ENCODE measurements at regions not wholly inside any gene's neighbourhood (a gene's known extent, or its start where the extent isn't known, plus 50 kb on each side); places are given as distances from the start of the nearest gene placed in this dataset.

DNA sequence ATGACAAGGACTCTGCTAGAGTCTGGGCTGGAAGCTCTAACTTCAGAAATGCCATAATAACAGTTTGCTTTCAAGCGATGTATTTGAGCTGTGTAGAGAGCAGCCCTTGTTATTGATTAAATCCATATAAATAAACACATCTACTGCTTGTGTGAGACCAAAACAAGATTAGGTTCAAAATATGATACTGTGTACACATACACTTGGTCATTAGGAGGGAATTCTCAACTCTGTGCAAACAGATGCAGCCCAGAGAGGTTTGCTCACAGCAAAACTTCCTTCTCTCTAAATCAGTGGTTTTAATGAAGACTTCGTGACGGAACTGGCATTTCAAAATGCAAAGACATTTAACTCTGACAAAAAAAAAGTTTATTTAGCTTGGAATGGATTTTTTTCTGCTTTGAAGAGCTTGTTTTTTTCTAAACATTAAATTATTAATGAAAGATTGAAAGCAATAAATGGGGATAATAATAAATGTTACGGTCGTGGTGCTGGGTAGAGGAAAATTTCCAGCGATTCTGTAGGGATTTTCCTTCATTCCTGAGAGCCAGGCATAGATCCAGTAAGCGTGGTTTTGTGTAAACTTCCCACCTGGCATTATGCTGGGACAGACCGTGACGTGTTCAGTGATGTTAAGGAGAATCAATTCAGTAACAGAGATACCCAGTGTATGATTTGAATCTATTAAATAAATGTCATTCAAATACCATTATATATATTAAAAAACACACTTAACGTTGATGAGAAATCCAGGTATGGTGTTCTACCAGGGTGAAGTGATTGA is 213.7 kb downstream of the TEX29 start:
- TF ChIP-seq, protein P1, sequence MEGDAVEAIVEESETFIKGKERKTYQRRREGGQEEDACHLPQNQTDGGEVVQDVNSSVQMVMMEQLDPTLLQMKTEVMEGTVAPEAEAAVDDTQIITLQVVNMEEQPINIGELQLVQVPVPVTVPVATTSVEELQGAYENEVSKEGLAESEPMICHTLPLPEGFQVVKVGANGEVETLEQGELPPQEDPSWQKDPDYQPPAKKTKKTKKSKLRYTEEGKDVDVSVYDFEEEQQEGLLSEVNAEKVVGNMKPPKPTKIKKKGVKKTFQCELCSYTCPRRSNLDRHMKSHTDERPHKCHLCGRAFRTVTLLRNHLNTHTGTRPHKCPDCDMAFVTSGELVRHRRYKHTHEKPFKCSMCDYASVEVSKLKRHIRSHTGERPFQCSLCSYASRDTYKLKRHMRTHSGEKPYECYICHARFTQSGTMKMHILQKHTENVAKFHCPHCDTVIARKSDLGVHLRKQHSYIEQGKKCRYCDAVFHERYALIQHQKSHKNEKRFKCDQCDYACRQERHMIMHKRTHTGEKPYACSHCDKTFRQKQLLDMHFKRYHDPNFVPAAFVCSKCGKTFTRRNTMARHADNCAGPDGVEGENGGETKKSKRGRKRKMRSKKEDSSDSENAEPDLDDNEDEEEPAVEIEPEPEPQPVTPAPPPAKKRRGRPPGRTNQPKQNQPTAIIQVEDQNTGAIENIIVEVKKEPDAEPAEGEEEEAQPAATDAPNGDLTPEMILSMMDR (IDR thresholded peaks at IDR 0.05; ENCODE audit: low read depth, low read length), result no peak
- no peak overlapping the region for H3K4me3 ChIP-seq (ENCODE audit: low read depth, low read length)

- TF ChIP-seq, protein P1 (IDR thresholded peaks at IDR 0.05; ENCODE audit: low read depth, low read length), result no peak
- H3K4me3 ChIP-seq (ENCODE audit: low read depth, low read length), result no peak overlapping the region
Measured at GRCh38 chr13:111534751-111535522, 214.5 kb downstream of the TEX29 start.

GRCh38 chr13:111535523-111535811 is 215.0 kb downstream of the TEX29 start:
- no peak overlapping the region for H3K4me3 ChIP-seq (ENCODE audit: low read depth, low read length)
- TF ChIP-seq, protein P1 (IDR thresholded peaks at IDR 0.05; ENCODE audit: low read depth, low read length), result no peak

DNA sequence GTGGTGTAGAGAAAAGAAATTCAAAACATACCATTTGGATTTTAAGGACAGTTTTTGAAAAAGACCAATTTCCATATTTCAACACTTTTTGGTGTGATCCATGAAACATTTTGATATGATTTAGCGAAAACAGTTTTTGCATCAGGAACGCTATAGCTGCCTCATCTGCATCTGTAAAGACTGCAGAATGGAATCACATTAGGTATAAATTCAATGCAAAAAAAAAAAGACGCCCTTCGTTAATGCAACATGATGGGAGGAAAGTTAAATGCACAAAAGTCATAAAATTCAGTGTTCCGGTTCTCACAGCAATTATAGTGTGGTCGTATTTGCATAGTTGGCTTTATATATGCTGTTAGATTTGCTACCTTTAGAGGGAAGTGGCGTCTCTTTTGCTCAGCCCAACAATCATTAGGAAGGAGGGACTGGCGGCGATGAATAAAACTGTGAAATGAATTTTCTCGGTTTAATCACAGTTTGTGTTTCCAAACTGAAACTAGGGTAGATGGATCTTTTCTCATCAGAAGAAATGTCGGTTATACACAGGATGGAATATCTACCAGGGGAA is 215.7 kb downstream of the TEX29 start:
- H3K4me3 ChIP-seq (ENCODE audit: low read depth, low read length), result no peak overlapping the region
- TF ChIP-seq, protein P1 (IDR thresholded peaks at IDR 0.05; ENCODE audit: low read depth, low read length), result no peak

- TF ChIP-seq, protein P1 (IDR thresholded peaks at IDR 0.05; ENCODE audit: low read depth, low read length), result no peak
Measured at GRCh38 chr13:111537115-111537728, 216.8 kb downstream of the TEX29 start.

GRCh38 chr13:111537843-111538499 is 217.5 kb downstream of the TEX29 start:
- TF ChIP-seq, protein P1 (IDR thresholded peaks at IDR 0.05; ENCODE audit: low read depth, low read length), result no peak

More at GRCh38 chr13:111537115-111537728, 216.8 kb downstream of the TEX29 start:
- H3K4me3 ChIP-seq (ENCODE audit: low read depth, low read length), result no peak overlapping the region

More at GRCh38 chr13:111537843-111538499, 217.5 kb downstream of the TEX29 start:
- no peak overlapping the region for H3K4me3 ChIP-seq (ENCODE audit: low read depth, low read length)

Data from WI38 (cell line).